Choroid plexus epithelial cell (primary cell): ENCODE measurements at regions not wholly inside any gene's neighbourhood (a gene's known extent, or its start where the extent isn't known, plus 50 kb on each side); places are given as distances from the start of the nearest gene placed in this dataset.

Experiments
- DNase-seq: peaks from one replicate; pipeline ENCODE4 v3.0.0-alpha.2; 2010; ENCODE audit warnings: low read depth
- H3K4me3 ChIP-seq: 2 replicates; pipeline ENCODE4 v1.5.1; 2011; ENCODE audit warnings: low read depth, mild to moderate bottlenecking, control low read depth, low read length, moderate library complexity
- TF ChIP-seq, protein P1 (sequence below): conservative IDR thresholded peaks from 2 replicates; pipeline ENCODE4 v1.5.1; 2011; ENCODE audit warnings: low read depth, mild to moderate bottlenecking, control low read depth, inconsistent platforms, low read length, moderate library complexity

- TF ChIP-seq, protein P1, sequence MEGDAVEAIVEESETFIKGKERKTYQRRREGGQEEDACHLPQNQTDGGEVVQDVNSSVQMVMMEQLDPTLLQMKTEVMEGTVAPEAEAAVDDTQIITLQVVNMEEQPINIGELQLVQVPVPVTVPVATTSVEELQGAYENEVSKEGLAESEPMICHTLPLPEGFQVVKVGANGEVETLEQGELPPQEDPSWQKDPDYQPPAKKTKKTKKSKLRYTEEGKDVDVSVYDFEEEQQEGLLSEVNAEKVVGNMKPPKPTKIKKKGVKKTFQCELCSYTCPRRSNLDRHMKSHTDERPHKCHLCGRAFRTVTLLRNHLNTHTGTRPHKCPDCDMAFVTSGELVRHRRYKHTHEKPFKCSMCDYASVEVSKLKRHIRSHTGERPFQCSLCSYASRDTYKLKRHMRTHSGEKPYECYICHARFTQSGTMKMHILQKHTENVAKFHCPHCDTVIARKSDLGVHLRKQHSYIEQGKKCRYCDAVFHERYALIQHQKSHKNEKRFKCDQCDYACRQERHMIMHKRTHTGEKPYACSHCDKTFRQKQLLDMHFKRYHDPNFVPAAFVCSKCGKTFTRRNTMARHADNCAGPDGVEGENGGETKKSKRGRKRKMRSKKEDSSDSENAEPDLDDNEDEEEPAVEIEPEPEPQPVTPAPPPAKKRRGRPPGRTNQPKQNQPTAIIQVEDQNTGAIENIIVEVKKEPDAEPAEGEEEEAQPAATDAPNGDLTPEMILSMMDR = no peak
Observed at GRCh38 chr1:177377866-177378265, 207.1 kb downstream of the BRINP2 start.

GRCh38 chr1:177368255-177368654, 197.5 kb downstream of the BRINP2 start:
- TF ChIP-seq, protein P1 = no peak
- H3K4me3 ChIP-seq = no peak overlapping the region
- DNase-seq = no peak

More at GRCh38 chr1:177377866-177378265, 207.1 kb downstream of the BRINP2 start:
- no peak for DNase-seq
- H3K4me3 ChIP-seq = no peak overlapping the region

GRCh38 chr1:177366091-177366490, 195.3 kb downstream of the BRINP2 start:
- no peak overlapping the region for H3K4me3 ChIP-seq
- TF ChIP-seq, protein P1 = no peak

DNA sequence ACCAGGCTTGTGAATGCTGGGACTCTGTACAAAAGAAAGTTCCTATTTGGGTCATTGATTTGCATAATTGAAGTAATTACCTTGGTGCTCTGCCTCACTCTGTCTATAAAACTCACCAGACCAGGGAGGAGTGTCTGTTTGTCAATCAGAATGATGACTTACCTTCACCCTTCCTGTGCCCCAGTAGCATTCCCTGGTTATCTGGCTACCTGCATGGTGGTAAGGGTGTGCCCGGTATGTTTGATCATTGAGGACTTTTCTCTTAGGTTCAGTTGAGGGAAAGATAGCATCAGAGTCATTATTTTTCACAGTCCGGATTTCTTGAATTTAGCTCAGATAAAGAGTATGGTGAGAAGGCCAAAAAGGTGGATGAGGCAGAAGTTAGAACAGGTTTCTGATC, 190.0 kb downstream of the BRINP2 start:
- no peak for DNase-seq
- H3K4me3 ChIP-seq = no peak overlapping the region
- TF ChIP-seq, protein P1 = no peak

More at GRCh38 chr1:177366091-177366490, 195.3 kb downstream of the BRINP2 start:
- no peak for DNase-seq

DNA sequence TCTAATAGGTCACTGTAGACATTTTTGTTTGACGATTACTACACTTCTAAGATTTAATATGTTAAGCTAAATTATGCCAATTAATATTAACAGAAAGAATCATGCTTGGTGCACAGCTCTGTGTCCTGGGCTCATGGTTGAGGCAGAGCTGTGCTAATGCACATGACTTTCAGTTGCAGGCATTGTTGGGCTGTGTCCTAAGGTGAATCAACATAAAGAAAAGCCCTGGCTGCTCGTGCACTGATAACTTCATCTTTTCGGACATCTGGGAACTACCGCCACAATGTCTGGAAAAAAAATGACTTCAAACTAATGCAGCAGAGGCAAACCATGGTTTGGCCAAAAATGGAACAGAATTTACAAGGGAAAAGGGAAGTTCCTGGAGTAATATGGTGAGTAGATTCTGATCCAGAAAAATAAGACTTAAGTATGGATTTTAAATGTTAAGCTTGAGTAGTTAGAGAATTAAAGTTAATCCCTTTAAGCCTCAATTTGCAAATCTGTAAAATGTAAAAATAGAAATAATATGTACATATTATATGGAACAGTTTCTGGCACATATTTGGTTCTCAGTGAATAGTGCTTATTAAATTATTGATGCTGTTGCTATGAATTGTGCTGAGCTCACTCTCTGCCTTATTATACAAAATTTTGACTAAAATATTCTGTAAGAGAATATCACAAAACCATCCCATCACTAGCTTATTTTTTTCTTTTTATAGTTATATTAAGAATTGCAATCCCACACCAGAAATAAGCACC, 186.1 kb downstream of the BRINP2 start:
- no peak overlapping the region for H3K4me3 ChIP-seq
- no peak for DNase-seq
- TF ChIP-seq, protein P1 = no peak

DNA sequence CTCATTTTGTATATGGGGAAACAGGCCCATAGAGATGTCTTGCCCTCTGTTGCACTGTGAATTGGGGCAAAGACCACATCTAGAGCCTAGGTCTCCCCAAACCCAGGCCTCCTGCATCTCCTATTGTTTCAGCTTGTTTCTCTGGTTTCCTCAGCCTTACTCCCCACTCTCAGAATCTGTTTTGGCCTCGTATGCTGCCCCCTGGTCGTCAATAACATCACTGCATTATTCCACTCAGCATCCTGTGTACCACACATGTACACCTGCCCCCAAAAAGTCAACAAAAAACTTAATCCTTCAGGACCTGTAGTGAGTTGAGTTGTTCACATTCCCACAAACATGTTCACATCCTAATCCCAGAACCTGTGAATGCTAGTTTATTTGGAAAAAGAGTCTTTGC, 184.8 kb downstream of the BRINP2 start:
- DNase-seq = peak; percentile 52
- TF ChIP-seq, protein P1 = peak; percentile 70
- no peak overlapping the region for H3K4me3 ChIP-seq

DNA sequence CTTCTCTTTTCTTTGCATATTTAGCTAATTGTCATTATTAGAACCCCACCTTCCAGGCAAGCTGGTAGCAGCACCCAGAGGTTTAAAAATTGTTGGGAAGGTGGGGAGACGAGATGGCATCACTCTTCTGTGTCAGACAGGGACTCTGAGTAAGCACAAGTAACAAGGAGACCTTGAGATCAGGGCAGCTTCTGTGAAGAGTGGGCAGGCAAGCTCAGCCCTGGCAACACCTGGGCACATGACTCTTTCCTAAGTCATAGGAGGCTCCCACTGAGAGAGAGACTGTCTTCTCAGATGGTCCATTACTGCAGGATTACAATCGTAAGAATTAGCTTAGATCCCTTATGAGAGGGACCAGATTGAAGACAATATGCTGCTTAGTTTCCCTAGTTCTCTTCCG, 183.5 kb downstream of the BRINP2 start:
- TF ChIP-seq, protein P1 = no peak
- no peak overlapping the region for H3K4me3 ChIP-seq
- DNase-seq = no peak
